Stomach (tissue), 8 donors: ENCODE measurements at regions not wholly inside any gene's neighbourhood (a gene's known extent, or its start where the extent isn't known, plus 50 kb on each side); places are given as distances from the start of the nearest gene placed in this dataset.

Source experiments
- DNase-seq, 2 donors: peaks; one replicate each; pipeline versions ENCODE4 v3.0.0 to v3.0.0-alpha.2; 2013 to 2019
- H3K27ac ChIP-seq, 5 donors: fragments of 200-600 bp in 4 of 5; sonication (generic) in 4 of 5; one replicate each; pipeline ENCODE4 v1.5.1; 2013 to 2019; ENCODE audit warnings: mild to moderate bottlenecking in 1 of 5, moderate library complexity in 1 of 5
- H3K27me3 ChIP-seq, 3 donors: fragments of 200-600 bp; sonication (generic); one replicate each; pipeline ENCODE4 v1.5.1; 2017 to 2019; ENCODE audit warnings: mixed run types in 1 of 3
- H3K36me3 ChIP-seq, 4 donors: fragments of 200-600 bp; sonication (generic); 1 replicate in 3 of 4; 2 replicates in 1 of 4; pipeline ENCODE4 v1.5.1; 2016 to 2019
- H3K4me1 ChIP-seq, 4 donors: fragments of 200-600 bp; sonication (generic); one replicate each; pipeline ENCODE4 v1.5.1; 2016 to 2019
- H3K4me3 ChIP-seq, 4 donors: fragments of 200-600 bp; sonication (generic) in 3 of 4; one replicate each; pipeline ENCODE4 v1.5.1; 2016 to 2019; ENCODE audit warnings: mild to moderate bottlenecking in 1 of 4
- H3K9me3 ChIP-seq, 4 donors: fragments of 200-600 bp; sonication (generic); one replicate each; pipeline ENCODE4 v1.5.1; 2016 to 2019
- EP300 ChIP-seq: sonication (generic); formaldehyde crosslinking; IDR thresholded peaks from one replicate; pipeline ENCODE4 v1.6.1; 2017; ENCODE audit warnings: antibody characterized with exemption
- POLR2A ChIP-seq, 4 donors: fragments of 450-650 bp; IDR thresholded peaks; one replicate each; pipeline ENCODE4 v1.6.1; 2016; ENCODE audit warnings: antibody characterized with exemption in 4 of 4, control low read depth in 2 of 4, mild to moderate bottlenecking in 1 of 4, moderate library complexity in 1 of 4
- POLR2AphosphoS5 ChIP-seq, 3 donors: sonication (generic); formaldehyde crosslinking; IDR thresholded peaks; one replicate each; pipeline ENCODE4 v1.6.1; 2016; ENCODE audit warnings: antibody characterized with exemption in 3 of 3
- WGBS, 5 donors: extraction: QIAGEN DNeasy Blood & Tissue Kit in 3 of 5; methylation state at CpG; one replicate each; pipeline versions ENCODE4 v1.1.5 to v1.1.7; 2013 to 2018; 5-methylcytosine and 5-hydroxymethylcytosine counted together
- intact Hi-C: fragments of 100-400 bp; cut with DNase I; formaldehyde crosslinking; loops from one replicate; pipeline ENCODE4 v1.15.1; 2023; ENCODE audit warnings: low total_unique reads
- TF ChIP-seq, protein P1 (sequence below), 7 experiments: fragments of 450-650 bp in 4 of 7; fragments of 200-600 bp in 3 of 7; sonication (generic) in 3 of 7; IDR thresholded peaks; one replicate each; pipeline ENCODE4 v1.5.1; 2016 to 2019; ENCODE audit warnings: antibody characterized with exemption in 7 of 7, control low read depth in 2 of 7, mild to moderate bottlenecking in 1 of 7
- donor health status: healthy with polysubstance abuse.
- donor health status: Bipolar disorder and iron deficiency.
- donor health status: healthy.

GRCh38 chr12:113559466-113559865 lies 87.8 kb upstream of the LHX5 start:
- Histone ChIP-seq H3K4me3 (no peak overlapping the region), H3K9me3 (peaks cover 0 to 18% (median 10%) of the 10 kb centered on the region in 4 donors), H3K36me3 (no peaks in the 10 kb centered on the region), H3K27me3 (peaks cover 0 to 76% (median 7%) of the 10 kb centered on the region in 3 donors), H3K27ac (no peak overlapping the region), H3K4me1 (no peaks in the 10 kb centered on the region)
- WGBS, 5 donors = 74 to 84% (median 82%) methylated on average over 2 of the region's 2 CpGs
- no peak for TF ChIP-seq POLR2AphosphoS5 (IDR thresholded peaks at IDR 0.05)
- TF ChIP-seq POLR2A (IDR thresholded peaks at IDR 0.05) = no peak
- no peak for TF ChIP-seq EP300
- TF ChIP-seq, protein P1, sequence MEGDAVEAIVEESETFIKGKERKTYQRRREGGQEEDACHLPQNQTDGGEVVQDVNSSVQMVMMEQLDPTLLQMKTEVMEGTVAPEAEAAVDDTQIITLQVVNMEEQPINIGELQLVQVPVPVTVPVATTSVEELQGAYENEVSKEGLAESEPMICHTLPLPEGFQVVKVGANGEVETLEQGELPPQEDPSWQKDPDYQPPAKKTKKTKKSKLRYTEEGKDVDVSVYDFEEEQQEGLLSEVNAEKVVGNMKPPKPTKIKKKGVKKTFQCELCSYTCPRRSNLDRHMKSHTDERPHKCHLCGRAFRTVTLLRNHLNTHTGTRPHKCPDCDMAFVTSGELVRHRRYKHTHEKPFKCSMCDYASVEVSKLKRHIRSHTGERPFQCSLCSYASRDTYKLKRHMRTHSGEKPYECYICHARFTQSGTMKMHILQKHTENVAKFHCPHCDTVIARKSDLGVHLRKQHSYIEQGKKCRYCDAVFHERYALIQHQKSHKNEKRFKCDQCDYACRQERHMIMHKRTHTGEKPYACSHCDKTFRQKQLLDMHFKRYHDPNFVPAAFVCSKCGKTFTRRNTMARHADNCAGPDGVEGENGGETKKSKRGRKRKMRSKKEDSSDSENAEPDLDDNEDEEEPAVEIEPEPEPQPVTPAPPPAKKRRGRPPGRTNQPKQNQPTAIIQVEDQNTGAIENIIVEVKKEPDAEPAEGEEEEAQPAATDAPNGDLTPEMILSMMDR (IDR thresholded peaks at IDR 0.05) = no peak
- no peak for DNase-seq
- intact Hi-C loops = no loop called here

GRCh38 chr12:113555226-113555625 lies 83.6 kb upstream of the LHX5 start:
- Histone ChIP-seq H3K27ac (no peak overlapping the region), H3K4me3 (no peak overlapping the region), H3K36me3 (no peaks in the 10 kb centered on the region), H3K9me3 (peaks cover 0 to 33% (median 23%) of the 10 kb centered on the region in 4 donors), H3K4me1 (no peaks in the 10 kb centered on the region), H3K27me3 (peaks cover 0 to 70% (median 0%) of the 10 kb centered on the region in 3 donors)
- WGBS, 5 donors = 66 to 79% (median 77%) methylated on average over 7 of the region's 7 CpGs
- no peak for DNase-seq
- TF ChIP-seq EP300 (no peak), POLR2A (IDR thresholded peaks at IDR 0.05) (no peak), POLR2AphosphoS5 (IDR thresholded peaks at IDR 0.05) (no peak)
- TF ChIP-seq, protein P1 (IDR thresholded peaks at IDR 0.05) = no peak
- intact Hi-C loops = no loop called here

GRCh38 chr12:113552760-113553159 lies 81.1 kb upstream of the LHX5 start:
- peaks cover 0 to 47% (median 32%) of the 10 kb centered on the region in 4 donors for H3K9me3 ChIP-seq
- intact Hi-C loops = no loop called here
- no peaks in the 10 kb centered on the region for H3K36me3 ChIP-seq
- WGBS, 5 donors = 72 to 91% (median 80%) methylated on average over 7 to 8 of the region's 8 CpGs
- no peak for DNase-seq
- H3K4me3 ChIP-seq = no peak overlapping the region
- no peak overlapping the region for H3K27ac ChIP-seq
- TF ChIP-seq, protein P1 (IDR thresholded peaks at IDR 0.05) = no peak
- TF ChIP-seq EP300 (no peak), POLR2AphosphoS5 (IDR thresholded peaks at IDR 0.05) (no peak), POLR2A (IDR thresholded peaks at IDR 0.05) (no peak)
- no peaks in the 10 kb centered on the region for H3K4me1 ChIP-seq
- H3K27me3 ChIP-seq = peaks cover 0 to 55% (median 0%) of the 10 kb centered on the region in 3 donors

DNA sequence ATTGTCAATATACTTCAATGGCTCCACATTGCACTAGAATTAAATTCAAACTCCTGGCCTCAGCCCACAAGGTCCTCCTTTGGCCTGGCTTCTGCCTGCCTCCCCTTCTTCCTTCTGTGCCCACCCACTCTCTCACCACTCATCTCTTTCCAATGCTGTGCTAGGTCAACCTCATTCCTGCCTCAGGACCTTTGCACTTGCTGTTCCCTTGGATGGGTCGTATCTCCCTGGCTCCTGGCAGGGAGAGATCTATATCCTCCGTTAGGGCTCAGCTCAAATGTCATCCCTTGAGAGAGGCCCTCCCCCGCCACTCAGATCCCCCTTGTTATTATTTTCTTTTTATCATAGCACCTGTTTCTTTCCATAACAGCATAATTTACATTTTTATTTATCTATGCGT lies 79.9 kb upstream of the LHX5 start:
- H3K27me3 ChIP-seq = peaks cover 0 to 54% (median 8%) of the 10 kb centered on the region in 3 donors
- DNase-seq = no peak
- WGBS, 5 donors = 72 to 86% (median 81%) methylated on average over 4 of the region's 4 CpGs
- H3K9me3 ChIP-seq = peaks cover 0 to 47% (median 31%) of the 10 kb centered on the region in 4 donors
- intact Hi-C loops = no loop called here
- no peak overlapping the region for H3K4me3 ChIP-seq
- no peaks in the 10 kb centered on the region for H3K4me1 ChIP-seq
- no peak for TF ChIP-seq POLR2A (IDR thresholded peaks at IDR 0.05)
- no peak for TF ChIP-seq EP300
- no peak for TF ChIP-seq POLR2AphosphoS5 (IDR thresholded peaks at IDR 0.05)
- TF ChIP-seq, protein P1 (IDR thresholded peaks at IDR 0.05) = no peak
- no peak overlapping the region for H3K27ac ChIP-seq
- H3K36me3 ChIP-seq = no peaks in the 10 kb centered on the region
